ENCODE measurements at regions not wholly inside any gene's neighbourhood (a gene's known extent, or its start where the extent isn't known, plus 50 kb on each side); places are given as distances from the start of the nearest gene placed in this dataset.
"Not testable (repeated sequence)": the region's sequence is repeated elsewhere in the genome, so short reads cannot be mapped to it uniquely, and the experiment has no call there.

DNA sequence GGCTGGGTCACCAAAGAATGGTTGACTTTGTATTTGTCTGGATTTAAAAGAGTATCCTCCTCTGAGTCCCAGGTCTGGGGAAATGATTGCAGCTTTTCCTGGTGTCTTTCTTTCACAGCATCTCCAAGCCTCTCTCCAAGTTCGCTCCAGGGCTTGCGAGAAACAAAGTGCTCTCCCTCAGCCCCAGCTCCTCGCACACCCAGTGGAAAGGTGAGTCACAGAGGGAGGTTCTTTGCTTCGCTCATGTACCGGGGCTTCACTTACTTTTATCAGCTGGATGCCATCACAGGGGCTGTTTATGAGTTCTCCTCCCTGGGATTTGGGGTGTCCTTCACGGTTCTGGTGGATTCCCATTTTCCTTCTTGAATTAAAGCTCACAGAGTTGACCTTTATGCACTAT lies 252.2 kb upstream of the PLPP4 start:
- TF ChIP-seq, protein P1, sequence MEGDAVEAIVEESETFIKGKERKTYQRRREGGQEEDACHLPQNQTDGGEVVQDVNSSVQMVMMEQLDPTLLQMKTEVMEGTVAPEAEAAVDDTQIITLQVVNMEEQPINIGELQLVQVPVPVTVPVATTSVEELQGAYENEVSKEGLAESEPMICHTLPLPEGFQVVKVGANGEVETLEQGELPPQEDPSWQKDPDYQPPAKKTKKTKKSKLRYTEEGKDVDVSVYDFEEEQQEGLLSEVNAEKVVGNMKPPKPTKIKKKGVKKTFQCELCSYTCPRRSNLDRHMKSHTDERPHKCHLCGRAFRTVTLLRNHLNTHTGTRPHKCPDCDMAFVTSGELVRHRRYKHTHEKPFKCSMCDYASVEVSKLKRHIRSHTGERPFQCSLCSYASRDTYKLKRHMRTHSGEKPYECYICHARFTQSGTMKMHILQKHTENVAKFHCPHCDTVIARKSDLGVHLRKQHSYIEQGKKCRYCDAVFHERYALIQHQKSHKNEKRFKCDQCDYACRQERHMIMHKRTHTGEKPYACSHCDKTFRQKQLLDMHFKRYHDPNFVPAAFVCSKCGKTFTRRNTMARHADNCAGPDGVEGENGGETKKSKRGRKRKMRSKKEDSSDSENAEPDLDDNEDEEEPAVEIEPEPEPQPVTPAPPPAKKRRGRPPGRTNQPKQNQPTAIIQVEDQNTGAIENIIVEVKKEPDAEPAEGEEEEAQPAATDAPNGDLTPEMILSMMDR (IDR thresholded peaks at IDR 0.05; ENCODE audit: borderline replicate concordance, control extremely low read depth, extremely low read depth, insufficient read depth, missing control alignments): no peak
- no peak for DNase-seq (ENCODE audit: low spot score)
- in situ Hi-C loops (cut with MboI; ENCODE audit: low sequenced_read_pairs, unreplicated experiment): no loop called here

DNA sequence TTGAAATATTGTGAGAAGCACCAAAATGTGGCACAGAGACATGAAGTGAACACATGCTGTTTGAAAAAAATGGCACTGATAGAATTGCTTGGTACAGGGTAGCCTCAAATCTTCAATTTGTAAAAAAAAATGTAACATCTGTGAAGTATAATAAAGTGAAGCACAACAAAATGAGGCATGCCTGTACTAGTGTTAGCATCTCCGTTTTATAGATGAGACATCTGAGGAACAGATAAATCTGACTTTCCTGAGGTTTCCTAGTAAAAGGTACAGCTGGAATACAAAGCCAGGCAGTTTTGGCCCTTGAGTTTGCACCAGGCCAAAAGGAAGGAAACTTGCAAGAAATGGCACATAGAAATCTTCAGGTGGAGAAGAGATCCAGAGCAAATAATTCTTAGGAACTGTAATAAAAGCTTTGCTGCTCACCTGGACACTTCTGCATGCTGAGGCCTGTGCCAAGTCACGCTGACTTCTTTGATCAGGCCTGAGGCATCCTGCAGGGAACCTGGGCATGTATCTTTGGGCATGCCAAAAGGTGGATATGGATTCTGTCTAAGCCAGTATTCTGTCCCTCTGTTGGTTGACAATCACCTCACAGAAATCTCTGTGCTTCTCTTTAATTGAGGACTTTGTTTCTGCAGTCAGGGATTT lies 251.5 kb upstream of the PLPP4 start:
- DNase-seq (ENCODE audit: low spot score): no peak
- in situ Hi-C loops (cut with MboI; ENCODE audit: low sequenced_read_pairs, unreplicated experiment): no loop called here
- TF ChIP-seq, protein P1 (IDR thresholded peaks at IDR 0.05; ENCODE audit: borderline replicate concordance, control extremely low read depth, extremely low read depth, insufficient read depth, missing control alignments): no peak

DNA sequence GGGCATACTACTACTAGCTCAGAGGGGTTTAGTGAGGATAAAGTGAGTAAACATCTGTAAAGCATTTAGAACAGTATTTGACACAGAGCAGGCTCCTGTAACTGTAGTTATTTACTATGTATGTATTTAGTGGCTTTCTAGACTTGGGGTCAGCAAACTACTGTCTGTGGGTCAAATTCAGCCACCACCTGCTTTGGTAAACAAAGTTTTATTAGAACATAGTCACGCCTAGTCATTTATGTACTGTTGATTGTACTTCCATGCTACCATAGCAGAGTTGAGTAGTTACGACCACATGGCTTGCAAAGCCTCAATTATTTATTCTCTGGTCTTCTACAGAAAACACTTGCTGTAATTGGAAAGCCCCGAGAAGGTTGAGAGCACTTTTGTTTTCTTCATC lies 248.5 kb upstream of the PLPP4 start:
- no peak for DNase-seq (ENCODE audit: low spot score)
- in situ Hi-C loops (cut with MboI; ENCODE audit: low sequenced_read_pairs, unreplicated experiment): no loop called here

DNA sequence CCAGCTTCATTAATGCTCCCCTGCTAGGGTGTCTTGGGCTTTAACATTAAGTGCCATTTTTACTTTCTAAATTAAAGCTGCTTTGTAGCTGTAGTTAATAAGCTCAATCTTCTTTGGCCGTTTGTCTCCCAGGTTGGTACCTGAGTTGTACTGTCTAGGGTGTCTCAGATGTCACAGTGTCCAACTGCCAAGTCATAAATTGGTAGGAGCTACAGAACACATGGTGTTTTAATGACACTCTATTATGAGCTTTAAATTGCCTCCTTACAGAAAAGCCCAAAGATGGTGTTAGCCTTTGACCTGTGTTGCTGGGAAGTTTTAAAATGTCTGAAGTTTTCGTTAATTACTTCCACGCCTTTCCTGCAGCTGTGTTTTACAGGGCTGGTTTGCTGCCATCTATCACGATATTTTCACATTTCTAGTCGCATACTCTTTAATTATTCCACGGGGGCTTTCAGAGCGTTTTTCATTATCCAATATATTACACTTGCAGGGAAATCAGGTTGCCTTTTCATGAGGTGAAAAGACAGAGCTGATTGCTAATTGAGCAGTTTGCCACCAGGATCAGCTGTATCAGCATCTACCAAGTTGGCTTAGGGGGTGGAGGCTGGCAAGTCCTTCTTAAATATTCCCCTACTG lies 247.8 kb upstream of the PLPP4 start:
- TF ChIP-seq, protein P1 (IDR thresholded peaks at IDR 0.05; ENCODE audit: borderline replicate concordance, control extremely low read depth, extremely low read depth, insufficient read depth, missing control alignments): no peak
- no peak for DNase-seq (ENCODE audit: low spot score)
- in situ Hi-C loops (cut with MboI; ENCODE audit: low sequenced_read_pairs, unreplicated experiment): no loop called here

More for the DNA sequence above, 248.5 kb upstream of the PLPP4 start:
- TF ChIP-seq, protein P1 (IDR thresholded peaks at IDR 0.05; ENCODE audit: borderline replicate concordance, control extremely low read depth, extremely low read depth, insufficient read depth, missing control alignments): no peak

DNA sequence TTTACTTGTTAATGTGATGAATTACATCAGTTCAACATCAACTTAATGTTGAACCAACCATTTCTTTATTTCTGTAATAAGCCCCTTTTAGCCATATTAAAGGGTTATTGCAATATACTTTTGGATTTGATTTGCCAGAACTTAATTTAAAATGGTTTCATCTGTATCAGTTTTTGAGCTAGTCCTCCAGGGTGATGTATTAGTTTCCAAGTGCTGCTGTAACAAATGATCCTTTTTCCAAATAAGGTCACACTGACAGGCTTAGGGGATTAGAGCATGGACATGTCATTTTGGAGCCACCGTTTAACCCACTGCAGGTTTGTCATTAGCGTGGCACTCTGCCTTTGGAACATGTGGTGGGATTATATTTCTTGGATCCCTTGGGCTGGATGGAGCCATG lies 244.8 kb upstream of the PLPP4 start:
- TF ChIP-seq, protein P1 (IDR thresholded peaks at IDR 0.05; ENCODE audit: borderline replicate concordance, control extremely low read depth, extremely low read depth, insufficient read depth, missing control alignments): no peak
- no peak for DNase-seq (ENCODE audit: low spot score)
- in situ Hi-C loops (cut with MboI; ENCODE audit: low sequenced_read_pairs, unreplicated experiment): no loop called here

DNA sequence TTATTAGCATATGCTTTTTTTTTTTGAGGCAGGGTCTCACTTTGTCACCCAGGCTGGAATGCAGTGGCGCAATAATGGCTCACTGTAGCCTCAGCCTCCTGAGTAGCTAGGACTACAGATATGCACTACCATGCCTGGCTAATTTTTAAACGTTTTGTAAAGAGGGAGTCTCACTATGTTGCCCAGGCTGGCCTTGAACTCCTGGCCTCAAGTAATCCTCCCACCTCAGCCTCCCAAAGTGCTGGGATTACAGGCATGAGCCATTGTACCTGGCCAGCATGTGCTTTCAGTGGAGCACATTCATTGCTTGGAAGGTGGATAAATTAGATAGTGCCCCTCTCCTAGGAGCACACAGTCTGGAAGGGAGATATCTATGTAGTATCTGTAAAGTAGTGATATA lies 243.7 kb upstream of the PLPP4 start:
- DNase-seq (ENCODE audit: low spot score); in situ Hi-C loops (cut with MboI; ENCODE audit: low sequenced_read_pairs, unreplicated experiment): not testable (repeated sequence)

DNA sequence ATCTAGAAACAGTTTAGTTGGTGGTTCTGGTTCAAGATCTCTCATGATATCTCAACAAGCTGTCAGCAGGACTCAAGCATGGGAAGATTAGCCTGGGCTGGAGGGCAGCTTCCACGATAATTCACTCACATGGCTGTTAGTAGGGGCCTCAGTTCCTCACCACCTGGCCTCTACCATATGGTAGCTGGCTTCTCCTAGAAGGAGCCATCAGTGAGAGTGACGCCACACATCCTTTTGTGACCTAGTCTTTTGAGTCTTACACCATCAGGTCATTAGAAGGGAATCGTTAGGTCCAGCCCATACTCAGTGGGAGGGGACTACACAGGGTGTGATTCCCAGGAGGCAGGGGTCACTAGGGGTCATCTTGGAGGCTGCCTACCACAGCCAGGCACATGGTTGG lies 239.3 kb upstream of the PLPP4 start:
- no peak for DNase-seq (ENCODE audit: low spot score)
- in situ Hi-C loops (cut with MboI; ENCODE audit: low sequenced_read_pairs, unreplicated experiment): no loop called here
- TF ChIP-seq, protein P1 (IDR thresholded peaks at IDR 0.05; ENCODE audit: borderline replicate concordance, control extremely low read depth, extremely low read depth, insufficient read depth, missing control alignments): no peak
